ENCODE measurements at regions not wholly inside any gene's neighbourhood (a gene's known extent, or its start where the extent isn't known, plus 50 kb on each side); places are given as distances from the start of the nearest gene placed in this dataset.

GRCh38 chr2:208545403-208546042, 138.9 kb downstream of the PTH2R start:
- no peak for DNase-seq

DNA sequence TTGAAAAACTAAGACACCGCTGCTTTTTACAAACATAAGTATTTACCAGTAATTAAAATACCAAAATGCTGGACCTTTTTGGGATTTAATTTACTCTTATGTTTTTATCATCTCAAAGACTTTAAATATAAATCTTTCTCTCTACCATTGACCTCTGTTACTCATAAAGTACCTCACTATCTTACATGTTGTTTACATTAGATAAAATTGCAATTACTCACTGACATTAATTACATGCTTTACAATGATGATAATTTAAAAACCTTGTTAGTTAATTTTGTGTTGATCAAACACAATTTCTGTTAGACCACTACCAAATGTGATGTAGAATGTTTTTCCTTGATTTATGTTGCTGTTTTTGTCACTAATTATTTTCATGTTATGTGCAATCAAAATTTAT, 139.5 kb downstream of the PTH2R start:
- Mint-ChIP-seq H3K27me3 (ENCODE audit: insufficient read depth) (no peaks in the 10 kb centered on the region), H3K9me3 (peaks cover 31% of the 10 kb centered on the region), H3K27ac (no peak overlapping the region), H3K36me3 (ENCODE audit: low read depth) (no peaks in the 10 kb centered on the region), H3K4me3 (no peak overlapping the region), H3K4me1 (ENCODE audit: low read depth) (no peaks in the 10 kb centered on the region)
- no peak for DNase-seq
- TF ChIP-seq, protein P1, sequence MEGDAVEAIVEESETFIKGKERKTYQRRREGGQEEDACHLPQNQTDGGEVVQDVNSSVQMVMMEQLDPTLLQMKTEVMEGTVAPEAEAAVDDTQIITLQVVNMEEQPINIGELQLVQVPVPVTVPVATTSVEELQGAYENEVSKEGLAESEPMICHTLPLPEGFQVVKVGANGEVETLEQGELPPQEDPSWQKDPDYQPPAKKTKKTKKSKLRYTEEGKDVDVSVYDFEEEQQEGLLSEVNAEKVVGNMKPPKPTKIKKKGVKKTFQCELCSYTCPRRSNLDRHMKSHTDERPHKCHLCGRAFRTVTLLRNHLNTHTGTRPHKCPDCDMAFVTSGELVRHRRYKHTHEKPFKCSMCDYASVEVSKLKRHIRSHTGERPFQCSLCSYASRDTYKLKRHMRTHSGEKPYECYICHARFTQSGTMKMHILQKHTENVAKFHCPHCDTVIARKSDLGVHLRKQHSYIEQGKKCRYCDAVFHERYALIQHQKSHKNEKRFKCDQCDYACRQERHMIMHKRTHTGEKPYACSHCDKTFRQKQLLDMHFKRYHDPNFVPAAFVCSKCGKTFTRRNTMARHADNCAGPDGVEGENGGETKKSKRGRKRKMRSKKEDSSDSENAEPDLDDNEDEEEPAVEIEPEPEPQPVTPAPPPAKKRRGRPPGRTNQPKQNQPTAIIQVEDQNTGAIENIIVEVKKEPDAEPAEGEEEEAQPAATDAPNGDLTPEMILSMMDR (IDR thresholded peaks at IDR 0.05), result no peak

More at GRCh38 chr2:208545403-208546042, 138.9 kb downstream of the PTH2R start:
- Mint-ChIP-seq H3K9me3 (peaks cover 32% of the 10 kb centered on the region), H3K4me1 (ENCODE audit: low read depth) (no peaks in the 10 kb centered on the region), H3K27ac (no peak overlapping the region), H3K4me3 (no peak overlapping the region), H3K36me3 (ENCODE audit: low read depth) (no peaks in the 10 kb centered on the region), H3K27me3 (ENCODE audit: insufficient read depth) (no peaks in the 10 kb centered on the region)
- TF ChIP-seq, protein P1 (IDR thresholded peaks at IDR 0.05), result no peak

GRCh38 chr2:208546860-208547650, 140.5 kb downstream of the PTH2R start:
- Mint-ChIP-seq H3K27ac (no peak overlapping the region), H3K27me3 (ENCODE audit: insufficient read depth) (no peaks in the 10 kb centered on the region; the same call in 1 of the 2 replicates), H3K9me3 (peaks cover 30% of the 10 kb centered on the region), H3K4me1 (ENCODE audit: low read depth) (no peaks in the 10 kb centered on the region), H3K4me3 (no peak overlapping the region), H3K36me3 (ENCODE audit: low read depth) (no peaks in the 10 kb centered on the region)
- TF ChIP-seq, protein P1 (IDR thresholded peaks at IDR 0.05), result no peak
- DNase-seq, result no peak

DNA sequence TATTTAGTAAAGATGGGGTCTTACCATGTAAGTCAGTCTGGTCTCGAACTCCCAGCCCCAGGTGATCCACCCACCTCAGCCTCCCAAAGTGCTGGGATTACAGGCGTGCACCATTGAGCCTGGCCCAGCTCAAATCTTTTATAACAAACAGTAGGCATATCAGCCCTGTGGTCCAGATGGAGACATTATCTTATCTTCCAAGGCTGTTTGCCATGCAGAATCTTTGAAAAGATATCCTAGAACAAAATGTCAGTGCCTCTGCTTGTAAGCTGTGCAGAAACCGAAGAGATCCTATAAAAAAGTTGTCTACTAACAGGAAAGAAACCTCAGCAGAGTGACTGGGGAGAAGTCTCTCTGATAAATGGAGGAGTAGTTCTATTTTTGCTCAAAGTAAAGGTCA, 142.1 kb downstream of the PTH2R start:
- no peaks in the 10 kb centered on the region for H3K36me3 Mint-ChIP-seq (ENCODE audit: low read depth)
- DNase-seq, result no peak
- TF ChIP-seq, protein P1 (IDR thresholded peaks at IDR 0.05), result no peak
- no peaks in the 10 kb centered on the region for H3K4me1 Mint-ChIP-seq (ENCODE audit: low read depth)
- H3K27me3 Mint-ChIP-seq (ENCODE audit: insufficient read depth), result no peaks in the 10 kb centered on the region; the same call in 1 of the 2 replicates
- H3K9me3 Mint-ChIP-seq, result peaks cover 29% of the 10 kb centered on the region
- no peak overlapping the region for H3K27ac Mint-ChIP-seq
- no peak overlapping the region for H3K4me3 Mint-ChIP-seq

DNA sequence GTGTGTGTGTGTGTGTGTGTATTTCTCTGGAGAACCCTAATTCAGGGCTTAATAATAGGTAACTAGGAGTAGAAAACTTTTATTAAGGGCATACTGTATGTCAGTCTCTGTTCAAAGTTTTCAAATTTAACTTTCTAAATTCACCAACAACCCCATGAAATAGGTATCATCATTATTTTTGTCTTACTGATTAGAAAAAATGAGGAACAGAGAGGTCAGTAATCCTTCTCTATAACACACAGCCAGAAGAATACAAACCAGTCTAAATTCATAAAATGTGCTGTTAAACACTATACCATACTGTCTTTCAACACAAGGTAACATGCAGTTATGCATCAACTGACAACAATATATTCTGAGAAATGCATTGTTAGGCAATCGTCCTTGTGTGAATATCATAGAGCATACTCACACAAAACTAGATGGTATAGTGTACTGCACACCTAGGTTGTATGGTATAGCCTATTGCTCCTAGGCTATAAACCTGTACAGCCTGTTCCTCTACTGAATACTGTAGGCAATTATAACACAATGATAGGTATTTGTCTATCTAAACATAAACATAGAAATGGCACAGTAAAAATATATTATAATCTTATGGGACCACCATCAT, 143.1 kb downstream of the PTH2R start:
- Mint-ChIP-seq H3K9me3 (peaks cover 29% of the 10 kb centered on the region), H3K27ac (no peak overlapping the region), H3K36me3 (ENCODE audit: low read depth) (no peaks in the 10 kb centered on the region), H3K4me3 (no peak overlapping the region), H3K27me3 (ENCODE audit: insufficient read depth) (no peaks in the 10 kb centered on the region; the same call in 1 of the 2 replicates), H3K4me1 (ENCODE audit: low read depth) (no peaks in the 10 kb centered on the region)
- DNase-seq, result no peak
- TF ChIP-seq, protein P1 (IDR thresholded peaks at IDR 0.05), result no peak
